SK-N-SH (cell line): ENCODE measurements at regions not wholly inside any gene's neighbourhood (a gene's known extent, or its start where the extent isn't known, plus 50 kb on each side); places are given as distances from the start of the nearest gene placed in this dataset.

Experiments
- FOSL2 ChIP-seq: IDR thresholded peaks from 2 replicates; pipeline ENCODE4 v1.4.0; 2012; ENCODE audit warnings: low read depth, mild to moderate bottlenecking, moderate library complexity, borderline replicate concordance
- MAX ChIP-seq: IDR thresholded peaks from 2 replicates; pipeline ENCODE4 v1.4.0; 2012; ENCODE audit warnings: low read depth
- MEF2A ChIP-seq: IDR thresholded peaks from 2 replicates; pipeline ENCODE4 v1.4.0; 2012; ENCODE audit warnings: low read depth, borderline replicate concordance
- NFIC ChIP-seq: IDR thresholded peaks from 2 replicates; pipeline ENCODE4 v1.4.0; 2012; ENCODE audit warnings: borderline replicate concordance
- RAD21 ChIP-seq: IDR thresholded peaks from 2 replicates; pipeline ENCODE4 v1.6.1; 2012; ENCODE audit warnings: mild to moderate bottlenecking, low read length
- RFX5 ChIP-seq: IDR thresholded peaks from 2 replicates; pipeline ENCODE4 v1.6.1; 2012; ENCODE audit warnings: mild to moderate bottlenecking, improper control_type of control experiment, low read length
- TAF1 ChIP-seq: IDR thresholded peaks from 2 replicates; pipeline ENCODE4 v1.6.1; 2012; ENCODE audit warnings: low read depth, mild to moderate bottlenecking, low read length, moderate library complexity, borderline replicate concordance
- TCF12 ChIP-seq: IDR thresholded peaks from 2 replicates; pipeline ENCODE4 v1.4.0; 2012
- TF ChIP-seq, protein P1 (sequence below): IDR thresholded peaks from 2 replicates; pipeline ENCODE4 v1.6.1; 2012; ENCODE audit warnings: mild to moderate bottlenecking, low read depth, low read length, moderate library complexity
- TF ChIP-seq, protein P2 (sequence below): fragments of 200-600 bp; sonication (generic); IDR thresholded peaks from 2 replicates; pipeline ENCODE4 v1.6.1; 2017; ENCODE audit warnings: antibody characterized with exemption, mild to moderate bottlenecking, moderate library complexity

GRCh38 chr12:124654666-124655047 is 87.2 kb upstream of the NCOR2 start:
- TF ChIP-seq, protein P1, sequence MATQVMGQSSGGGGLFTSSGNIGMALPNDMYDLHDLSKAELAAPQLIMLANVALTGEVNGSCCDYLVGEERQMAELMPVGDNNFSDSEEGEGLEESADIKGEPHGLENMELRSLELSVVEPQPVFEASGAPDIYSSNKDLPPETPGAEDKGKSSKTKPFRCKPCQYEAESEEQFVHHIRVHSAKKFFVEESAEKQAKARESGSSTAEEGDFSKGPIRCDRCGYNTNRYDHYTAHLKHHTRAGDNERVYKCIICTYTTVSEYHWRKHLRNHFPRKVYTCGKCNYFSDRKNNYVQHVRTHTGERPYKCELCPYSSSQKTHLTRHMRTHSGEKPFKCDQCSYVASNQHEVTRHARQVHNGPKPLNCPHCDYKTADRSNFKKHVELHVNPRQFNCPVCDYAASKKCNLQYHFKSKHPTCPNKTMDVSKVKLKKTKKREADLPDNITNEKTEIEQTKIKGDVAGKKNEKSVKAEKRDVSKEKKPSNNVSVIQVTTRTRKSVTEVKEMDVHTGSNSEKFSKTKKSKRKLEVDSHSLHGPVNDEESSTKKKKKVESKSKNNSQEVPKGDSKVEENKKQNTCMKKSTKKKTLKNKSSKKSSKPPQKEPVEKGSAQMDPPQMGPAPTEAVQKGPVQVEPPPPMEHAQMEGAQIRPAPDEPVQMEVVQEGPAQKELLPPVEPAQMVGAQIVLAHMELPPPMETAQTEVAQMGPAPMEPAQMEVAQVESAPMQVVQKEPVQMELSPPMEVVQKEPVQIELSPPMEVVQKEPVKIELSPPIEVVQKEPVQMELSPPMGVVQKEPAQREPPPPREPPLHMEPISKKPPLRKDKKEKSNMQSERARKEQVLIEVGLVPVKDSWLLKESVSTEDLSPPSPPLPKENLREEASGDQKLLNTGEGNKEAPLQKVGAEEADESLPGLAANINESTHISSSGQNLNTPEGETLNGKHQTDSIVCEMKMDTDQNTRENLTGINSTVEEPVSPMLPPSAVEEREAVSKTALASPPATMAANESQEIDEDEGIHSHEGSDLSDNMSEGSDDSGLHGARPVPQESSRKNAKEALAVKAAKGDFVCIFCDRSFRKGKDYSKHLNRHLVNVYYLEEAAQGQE, result no peak
- TF ChIP-seq, protein P2, sequence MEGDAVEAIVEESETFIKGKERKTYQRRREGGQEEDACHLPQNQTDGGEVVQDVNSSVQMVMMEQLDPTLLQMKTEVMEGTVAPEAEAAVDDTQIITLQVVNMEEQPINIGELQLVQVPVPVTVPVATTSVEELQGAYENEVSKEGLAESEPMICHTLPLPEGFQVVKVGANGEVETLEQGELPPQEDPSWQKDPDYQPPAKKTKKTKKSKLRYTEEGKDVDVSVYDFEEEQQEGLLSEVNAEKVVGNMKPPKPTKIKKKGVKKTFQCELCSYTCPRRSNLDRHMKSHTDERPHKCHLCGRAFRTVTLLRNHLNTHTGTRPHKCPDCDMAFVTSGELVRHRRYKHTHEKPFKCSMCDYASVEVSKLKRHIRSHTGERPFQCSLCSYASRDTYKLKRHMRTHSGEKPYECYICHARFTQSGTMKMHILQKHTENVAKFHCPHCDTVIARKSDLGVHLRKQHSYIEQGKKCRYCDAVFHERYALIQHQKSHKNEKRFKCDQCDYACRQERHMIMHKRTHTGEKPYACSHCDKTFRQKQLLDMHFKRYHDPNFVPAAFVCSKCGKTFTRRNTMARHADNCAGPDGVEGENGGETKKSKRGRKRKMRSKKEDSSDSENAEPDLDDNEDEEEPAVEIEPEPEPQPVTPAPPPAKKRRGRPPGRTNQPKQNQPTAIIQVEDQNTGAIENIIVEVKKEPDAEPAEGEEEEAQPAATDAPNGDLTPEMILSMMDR, result no peak
- no peak for TF ChIP-seq TAF1
- TF ChIP-seq NFIC, result no peak
- TF ChIP-seq RFX5, result no peak
- no peak for TF ChIP-seq MAX
- no peak for TF ChIP-seq MEF2A
- TF ChIP-seq RAD21, result no peak
- TF ChIP-seq TCF12, result no peak
- no peak for TF ChIP-seq FOSL2
